ENCODE measurements at regions not wholly inside any gene's neighbourhood (a gene's known extent, or its start where the extent isn't known, plus 50 kb on each side); places are given as distances from the start of the nearest gene placed in this dataset.

GRCh38 chr2:13558368-13558767 is 841.6 kb downstream of the TRIB2 start:
- peaks cover 25% of the 10 kb centered on the region for H3K9me3 Mint-ChIP-seq
- no peak overlapping the region for H3K4me3 Mint-ChIP-seq

GRCh38 chr2:13560322-13560721 is 843.6 kb downstream of the TRIB2 start:
- Mint-ChIP-seq H3K4me1 (ENCODE audit: low read depth) (no peaks in the 10 kb centered on the region), H3K36me3 (ENCODE audit: low read depth) (no peaks in the 10 kb centered on the region), H3K9me3 (peaks cover 9% of the 10 kb centered on the region), H3K27me3 (no peaks in the 10 kb centered on the region), H3K4me3 (no peak overlapping the region), H3K27ac (no peak overlapping the region)

More at GRCh38 chr2:13558368-13558767, 841.6 kb downstream of the TRIB2 start:
- Mint-ChIP-seq H3K36me3 (ENCODE audit: low read depth) (no peaks in the 10 kb centered on the region), H3K27me3 (no peaks in the 10 kb centered on the region), H3K27ac (no peak overlapping the region), H3K4me1 (ENCODE audit: low read depth) (no peaks in the 10 kb centered on the region)

- H3K4me3 Mint-ChIP-seq, result no peak overlapping the region
- no peaks in the 10 kb centered on the region for H3K27me3 Mint-ChIP-seq
- no peaks in the 10 kb centered on the region for H3K4me1 Mint-ChIP-seq (ENCODE audit: low read depth)
- peaks cover 1% of the 10 kb centered on the region for H3K9me3 Mint-ChIP-seq
- H3K27ac Mint-ChIP-seq, result no peak overlapping the region
- no peaks in the 10 kb centered on the region for H3K36me3 Mint-ChIP-seq (ENCODE audit: low read depth)
These were observed 855.7 kb downstream of the TRIB2 start for GRCh38 chr2:13572466-13572865.

GRCh38 chr2:13574831-13575230 is 858.1 kb downstream of the TRIB2 start:
- Mint-ChIP-seq H3K27ac (no peak overlapping the region), H3K4me3 (no peak overlapping the region), H3K27me3 (no peaks in the 10 kb centered on the region), H3K36me3 (ENCODE audit: low read depth) (no peaks in the 10 kb centered on the region), H3K4me1 (ENCODE audit: low read depth) (no peaks in the 10 kb centered on the region), H3K9me3 (peaks cover 4% of the 10 kb centered on the region)

GRCh38 chr2:13576406-13577036 is 859.8 kb downstream of the TRIB2 start:
- H3K9me3 Mint-ChIP-seq, result peaks cover 4% of the 10 kb centered on the region
- no peak overlapping the region for H3K4me3 Mint-ChIP-seq
- H3K27ac Mint-ChIP-seq, result no peak overlapping the region
- H3K27me3 Mint-ChIP-seq, result no peaks in the 10 kb centered on the region
- no peaks in the 10 kb centered on the region for H3K36me3 Mint-ChIP-seq (ENCODE audit: low read depth)
- no peaks in the 10 kb centered on the region for H3K4me1 Mint-ChIP-seq (ENCODE audit: low read depth)

GRCh38 chr2:13578547-13578946 is 861.8 kb downstream of the TRIB2 start:
- Mint-ChIP-seq H3K27me3 (no peaks in the 10 kb centered on the region), H3K9me3 (peaks cover 4% of the 10 kb centered on the region)

GRCh38 chr2:13581471-13581870 is 864.7 kb downstream of the TRIB2 start:
- Mint-ChIP-seq H3K4me1 (ENCODE audit: low read depth) (no peaks in the 10 kb centered on the region), H3K27ac (no peak overlapping the region), H3K36me3 (ENCODE audit: low read depth) (no peaks in the 10 kb centered on the region), H3K9me3 (peaks cover 4% of the 10 kb centered on the region), H3K4me3 (no peak overlapping the region), H3K27me3 (no peaks in the 10 kb centered on the region)

More at GRCh38 chr2:13578547-13578946, 861.8 kb downstream of the TRIB2 start:
- H3K27ac Mint-ChIP-seq, result no peak overlapping the region
- H3K4me3 Mint-ChIP-seq, result no peak overlapping the region
- no peaks in the 10 kb centered on the region for H3K36me3 Mint-ChIP-seq (ENCODE audit: low read depth)
- no peaks in the 10 kb centered on the region for H3K4me1 Mint-ChIP-seq (ENCODE audit: low read depth)

GRCh38 chr2:13583609-13584008 is 866.9 kb downstream of the TRIB2 start:
- H3K4me1 Mint-ChIP-seq (ENCODE audit: low read depth), result no peaks in the 10 kb centered on the region
- no peak overlapping the region for H3K27ac Mint-ChIP-seq
- no peaks in the 10 kb centered on the region for H3K9me3 Mint-ChIP-seq
- no peaks in the 10 kb centered on the region for H3K27me3 Mint-ChIP-seq
- no peak overlapping the region for H3K4me3 Mint-ChIP-seq
- H3K36me3 Mint-ChIP-seq (ENCODE audit: low read depth), result no peaks in the 10 kb centered on the region

- Mint-ChIP-seq H3K36me3 (ENCODE audit: low read depth) (no peaks in the 10 kb centered on the region), H3K27ac (no peak overlapping the region), H3K4me3 (no peak overlapping the region), H3K27me3 (no peaks in the 10 kb centered on the region), H3K4me1 (ENCODE audit: low read depth) (no peaks in the 10 kb centered on the region), H3K9me3 (no peaks in the 10 kb centered on the region)
These were observed 867.3 kb downstream of the TRIB2 start for GRCh38 chr2:13584020-13584419.

- Mint-ChIP-seq H3K36me3 (ENCODE audit: low read depth) (no peaks in the 10 kb centered on the region), H3K4me1 (ENCODE audit: low read depth) (no peaks in the 10 kb centered on the region), H3K27ac (no peak overlapping the region), H3K4me3 (no peak overlapping the region), H3K9me3 (peaks cover 2% of the 10 kb centered on the region), H3K27me3 (no peaks in the 10 kb centered on the region)
These were observed 869.0 kb downstream of the TRIB2 start for GRCh38 chr2:13585732-13586131.

GRCh38 chr2:13596233-13596632 is 879.5 kb downstream of the TRIB2 start:
- no peaks in the 10 kb centered on the region for H3K4me1 Mint-ChIP-seq (ENCODE audit: low read depth)
- peaks cover 16% of the 10 kb centered on the region for H3K9me3 Mint-ChIP-seq
- no peak overlapping the region for H3K4me3 Mint-ChIP-seq
- no peaks in the 10 kb centered on the region for H3K27me3 Mint-ChIP-seq
- no peak overlapping the region for H3K27ac Mint-ChIP-seq
- no peaks in the 10 kb centered on the region for H3K36me3 Mint-ChIP-seq (ENCODE audit: low read depth)

GRCh38 chr2:13597176-13597575 is 880.4 kb downstream of the TRIB2 start:
- H3K36me3 Mint-ChIP-seq (ENCODE audit: low read depth), result no peaks in the 10 kb centered on the region
- no peaks in the 10 kb centered on the region for H3K4me1 Mint-ChIP-seq (ENCODE audit: low read depth)
- H3K27me3 Mint-ChIP-seq, result no peaks in the 10 kb centered on the region
- peaks cover 16% of the 10 kb centered on the region for H3K9me3 Mint-ChIP-seq
- H3K4me3 Mint-ChIP-seq, result no peak overlapping the region
- no peak overlapping the region for H3K27ac Mint-ChIP-seq

- Mint-ChIP-seq H3K4me3 (no peak overlapping the region), H3K36me3 (ENCODE audit: low read depth) (no peaks in the 10 kb centered on the region), H3K4me1 (ENCODE audit: low read depth) (no peaks in the 10 kb centered on the region), H3K9me3 (peaks cover under 1% of the 10 kb centered on the region), H3K27me3 (no peaks in the 10 kb centered on the region), H3K27ac (no peak overlapping the region)
These were observed 884.8 kb downstream of the TRIB2 start for GRCh38 chr2:13601506-13601905.

GRCh38 chr2:13604951-13605661 is 888.4 kb downstream of the TRIB2 start:
- Mint-ChIP-seq H3K27me3 (no peaks in the 10 kb centered on the region), H3K27ac (no peak overlapping the region), H3K9me3 (no peaks in the 10 kb centered on the region), H3K36me3 (ENCODE audit: low read depth) (no peaks in the 10 kb centered on the region), H3K4me3 (no peak overlapping the region), H3K4me1 (ENCODE audit: low read depth) (no peaks in the 10 kb centered on the region)

GRCh38 chr2:13607139-13607538 is 890.4 kb downstream of the TRIB2 start:
- no peaks in the 10 kb centered on the region for H3K36me3 Mint-ChIP-seq (ENCODE audit: low read depth)
- H3K4me3 Mint-ChIP-seq, result no peak overlapping the region
- no peaks in the 10 kb centered on the region for H3K9me3 Mint-ChIP-seq
- H3K4me1 Mint-ChIP-seq (ENCODE audit: low read depth), result no peaks in the 10 kb centered on the region
- H3K27ac Mint-ChIP-seq, result no peak overlapping the region
- no peaks in the 10 kb centered on the region for H3K27me3 Mint-ChIP-seq

- no peak overlapping the region for H3K4me3 Mint-ChIP-seq
- no peaks in the 10 kb centered on the region for H3K27me3 Mint-ChIP-seq
- no peaks in the 10 kb centered on the region for H3K36me3 Mint-ChIP-seq (ENCODE audit: low read depth)
- no peak overlapping the region for H3K27ac Mint-ChIP-seq
- no peaks in the 10 kb centered on the region for H3K4me1 Mint-ChIP-seq (ENCODE audit: low read depth)
- H3K9me3 Mint-ChIP-seq, result peaks cover 1% of the 10 kb centered on the region
These were observed 895.2 kb downstream of the TRIB2 start for GRCh38 chr2:13611939-13612338.

Data from stimulated activated naive CD8-positive, alpha-beta T cell treated with anti-CD3 and anti-CD28 coated beads, Interleukin-15, Interleukin-2, amounts not matched to agents 100 ng/mL and 50 ng/mL, for 24 hours (primary cell).